Astrocyte of the spinal cord (primary cell): ENCODE measurements at regions not wholly inside any gene's neighbourhood (a gene's known extent, or its start where the extent isn't known, plus 50 kb on each side); places are given as distances from the start of the nearest gene placed in this dataset.

Experiments
- DNase-seq: peaks from one replicate; pipeline ENCODE4 v3.0.0; 2011; ENCODE audit warnings: low read depth, low spot score
- H3K4me3 ChIP-seq: 2 replicates; pipeline ENCODE4 v1.5.1; 2011; ENCODE audit warnings: low read depth, mild to moderate bottlenecking, low read length, moderate library complexity
- CTCF ChIP-seq: IDR thresholded peaks from 2 replicates; pipeline ENCODE4 v1.5.1; 2012; ENCODE audit warnings: low read depth, mild to moderate bottlenecking, low read length, inconsistent platforms
- in situ Hi-C: cut with HindIII; loops from 2 replicates; pipeline ENCODE4 v1.10.0; 2017; ENCODE audit warnings: low sequenced_read_pairs

- no peak for DNase-seq
- no peak for TF ChIP-seq CTCF
- in situ Hi-C loops: no loop called here
- H3K4me3 ChIP-seq: no peak overlapping the region
Observed at GRCh38 chr12:58602179-58602578, 318.1 kb downstream of the LRIG3 start.

- in situ Hi-C loops: no loop called here
- no peak for TF ChIP-seq CTCF
Observed at GRCh38 chr12:58602736-58603135, 317.6 kb downstream of the LRIG3 start.

GRCh38 chr12:58607805-58608204 is 312.5 kb downstream of the LRIG3 start:
- H3K4me3 ChIP-seq: no peak overlapping the region
- no peak for TF ChIP-seq CTCF
- DNase-seq: no peak
- in situ Hi-C loops: no loop called here

More at GRCh38 chr12:58602736-58603135, 317.6 kb downstream of the LRIG3 start:
- no peak overlapping the region for H3K4me3 ChIP-seq
- no peak for DNase-seq

- TF ChIP-seq CTCF: no peak
- peak; percentile 24 for DNase-seq
- in situ Hi-C loops: no loop called here
- H3K4me3 ChIP-seq: no peak overlapping the region
Observed at GRCh38 chr12:58608711-58609110, 311.6 kb downstream of the LRIG3 start.

GRCh38 chr12:58615047-58615446 is 305.3 kb downstream of the LRIG3 start:
- TF ChIP-seq CTCF: no peak
- no peak for DNase-seq
- in situ Hi-C loops: no loop called here
- H3K4me3 ChIP-seq: no peak overlapping the region

- DNase-seq: no peak
- no peak for TF ChIP-seq CTCF
- H3K4me3 ChIP-seq: no peak overlapping the region
- in situ Hi-C loops: no loop called here
Observed at GRCh38 chr12:58615576-58615975, 304.7 kb downstream of the LRIG3 start.

- in situ Hi-C loops: no loop called here
- TF ChIP-seq CTCF: no peak
- no peak for DNase-seq
- no peak overlapping the region for H3K4me3 ChIP-seq
Observed at GRCh38 chr12:58616618-58617017, 303.7 kb downstream of the LRIG3 start.
